ENCODE measurements at regions not wholly inside any gene's neighbourhood (a gene's known extent, or its start where the extent isn't known, plus 50 kb on each side); places are given as distances from the start of the nearest gene placed in this dataset.
"Not testable (repeated sequence)": the region's sequence is repeated elsewhere in the genome, so short reads cannot be mapped to it uniquely, and the experiment has no call there.

DNA sequence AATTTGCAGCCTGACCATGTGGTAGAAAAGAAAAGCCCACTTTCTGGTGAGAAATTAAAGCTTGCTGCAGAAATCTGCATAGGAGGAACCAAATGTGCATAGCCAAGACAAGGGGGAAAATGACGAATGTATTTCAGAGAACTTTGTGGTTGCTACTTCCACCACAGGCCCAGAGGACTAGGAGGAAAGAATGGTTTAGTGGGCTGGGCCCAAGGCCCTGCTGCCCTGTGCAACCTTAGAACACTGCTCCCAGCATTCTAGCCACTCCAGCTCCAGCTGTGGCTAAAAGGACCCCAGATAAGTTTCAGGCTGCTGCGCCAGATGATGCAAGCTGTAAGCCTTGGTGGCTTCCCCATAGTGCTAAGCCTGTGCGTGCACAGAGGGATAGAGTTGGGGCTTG lies 764.3 kb downstream of the SLC6A15 start:
- no peak for DNase-seq

DNA sequence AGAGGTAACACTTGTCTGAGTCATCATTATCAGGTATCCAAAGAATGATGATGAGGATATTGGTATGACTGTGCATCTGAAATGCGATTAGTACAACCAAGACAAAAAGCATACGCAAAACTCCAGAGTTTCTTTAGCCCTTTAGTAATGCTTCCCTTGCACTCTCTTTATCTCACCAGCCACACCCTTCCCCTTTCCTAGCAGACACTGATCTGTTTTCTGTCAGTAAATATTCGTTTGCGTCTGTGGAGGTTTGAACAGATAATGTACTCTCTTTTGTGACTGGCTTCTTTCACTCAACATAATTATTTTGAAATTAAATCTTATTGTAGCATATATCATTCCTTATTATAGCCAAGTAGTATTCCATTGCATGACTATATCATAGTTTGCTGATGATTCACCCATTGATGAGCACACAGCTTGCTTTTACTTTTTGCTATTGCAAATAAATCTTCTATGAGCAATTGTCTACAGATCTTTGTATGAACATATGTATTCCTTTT lies 775.7 kb downstream of the SLC6A15 start:
- no peak for DNase-seq

DNA sequence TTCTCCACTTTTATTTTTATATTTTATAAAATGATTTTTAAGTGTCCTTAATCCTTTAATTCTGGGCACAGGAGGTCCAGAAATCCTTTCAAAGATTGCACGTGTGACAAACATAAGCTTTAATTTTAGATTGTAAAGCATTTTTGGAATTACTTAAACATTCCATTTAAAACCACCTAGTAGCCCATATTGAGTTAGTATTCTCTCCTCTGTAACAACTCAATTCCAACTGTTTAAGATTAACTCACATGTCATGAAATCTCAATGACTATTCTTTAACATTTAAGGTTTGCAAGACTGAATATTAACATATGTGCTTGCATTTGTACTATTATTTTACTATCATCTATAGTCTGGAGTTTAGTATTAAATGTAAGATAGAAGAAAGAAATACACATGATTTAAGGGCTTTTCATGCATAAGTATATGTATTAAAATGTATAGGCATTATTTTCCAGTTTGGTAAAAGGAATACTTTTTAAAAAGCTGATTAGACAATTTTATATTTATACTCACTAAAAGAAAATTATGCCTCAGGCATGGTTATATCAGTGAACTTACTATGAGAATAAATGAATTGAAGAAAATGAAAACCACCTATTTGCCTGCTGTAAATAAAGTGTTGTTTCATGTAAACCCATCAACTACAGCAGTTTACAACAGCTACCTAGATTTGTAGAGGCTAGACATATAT lies 776.9 kb downstream of the SLC6A15 start:
- DNase-seq: no peak

DNA sequence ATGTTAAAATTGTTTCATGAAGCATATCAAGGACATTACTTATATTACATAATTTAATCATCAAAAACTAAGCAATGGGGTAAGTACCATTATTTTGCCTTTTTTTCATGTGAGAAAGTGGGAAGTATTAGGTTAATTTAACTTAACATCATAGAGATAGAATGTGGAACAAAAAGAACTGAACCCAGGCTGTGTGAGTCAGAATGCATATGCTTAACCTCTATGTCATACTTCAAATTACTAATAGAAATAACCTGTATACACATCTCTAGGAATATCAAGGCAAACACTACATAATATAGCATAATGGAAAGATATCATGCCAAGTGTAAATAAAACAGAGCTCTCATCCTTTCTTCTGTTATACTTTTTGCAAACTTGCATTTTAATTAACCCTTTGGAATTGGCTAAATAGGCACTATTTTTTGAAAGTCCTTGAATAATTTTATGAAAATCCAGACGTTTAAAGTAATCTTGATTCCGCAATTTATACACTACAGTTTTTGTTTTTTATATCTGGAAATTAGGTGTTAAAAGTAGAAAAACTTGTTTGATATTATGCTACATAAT lies 777.7 kb downstream of the SLC6A15 start:
- no peak for DNase-seq

DNA sequence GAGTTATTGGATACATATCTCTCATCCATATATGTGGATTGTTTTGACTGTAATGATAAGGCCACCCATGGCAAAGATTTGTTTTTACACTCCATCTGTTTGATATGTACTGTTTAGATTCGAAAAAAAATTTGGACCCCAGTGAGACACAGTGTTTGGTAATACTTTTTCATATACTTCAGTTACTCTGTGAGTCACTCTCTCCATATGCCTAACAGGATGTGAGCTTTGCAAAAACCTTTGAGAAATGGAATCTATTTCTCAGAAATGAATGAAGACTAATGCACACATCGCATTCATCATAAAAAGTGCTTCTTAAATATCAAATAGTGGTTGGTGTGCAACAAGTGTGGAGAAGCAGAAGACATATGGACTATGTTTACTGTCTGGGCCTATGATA lies 781.5 kb downstream of the SLC6A15 start:
- peak; percentile 24 for DNase-seq

DNA sequence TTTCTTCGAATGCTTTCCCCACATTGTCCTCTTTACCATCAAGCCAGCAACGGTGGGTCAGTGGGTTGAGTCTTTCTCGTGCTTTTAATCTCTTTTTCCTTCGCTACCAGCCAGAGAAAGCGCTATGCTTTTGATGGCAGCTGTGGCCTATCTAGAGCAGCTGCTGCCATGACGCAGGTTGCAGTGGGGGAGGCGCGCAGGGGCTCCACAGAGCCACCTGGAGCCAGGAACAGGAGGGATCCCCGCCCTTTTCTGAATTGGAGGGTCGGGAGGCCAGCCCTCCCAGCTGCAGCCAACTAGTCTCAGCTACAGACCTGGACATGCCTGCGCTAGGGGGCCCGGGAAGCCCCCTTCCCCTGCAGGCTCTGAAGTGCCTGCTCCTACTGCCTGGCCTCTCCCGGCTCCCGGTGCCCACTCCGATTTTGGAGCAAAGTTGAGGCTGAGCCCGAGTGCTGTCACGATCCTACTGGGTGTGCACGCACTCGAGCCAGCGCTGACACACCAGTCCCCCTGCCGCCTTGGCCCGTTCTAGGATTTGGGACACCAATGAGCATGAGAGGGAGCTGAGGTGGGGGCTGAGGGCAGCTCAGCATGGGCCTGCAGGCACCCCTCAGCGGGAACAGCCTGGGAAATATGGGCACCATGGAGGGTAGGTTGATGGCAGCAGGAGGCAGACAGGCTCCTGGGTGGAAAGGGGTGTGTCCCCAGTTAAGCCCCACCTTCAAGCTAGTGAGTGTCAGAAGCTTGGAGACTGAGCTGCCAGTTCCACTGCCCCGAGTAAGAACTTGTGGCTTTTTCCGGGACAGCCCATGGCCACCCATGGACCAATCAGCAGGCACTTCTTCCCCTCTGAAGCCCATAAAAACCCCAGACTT lies 784.2 kb downstream of the SLC6A15 start:
- no peak for DNase-seq

DNA sequence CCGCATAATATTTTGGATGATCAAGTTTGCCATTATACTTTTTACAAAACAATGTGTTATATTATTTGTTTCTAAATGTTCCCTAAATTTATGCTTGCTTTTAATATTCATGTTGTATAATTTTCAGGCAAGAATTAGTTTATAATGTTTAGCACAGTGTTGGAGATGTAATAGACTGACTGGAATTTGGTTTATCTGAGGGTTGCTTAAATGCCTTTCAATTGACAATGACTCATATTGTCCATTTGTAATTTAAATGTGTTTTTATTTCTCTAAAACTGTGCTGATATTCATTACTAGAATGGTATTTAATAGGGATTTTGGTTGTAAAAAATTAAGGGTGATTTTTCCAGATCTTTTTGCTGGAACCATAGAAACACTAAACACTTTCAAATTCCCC lies 788.4 kb downstream of the SLC6A15 start:
- no peak for DNase-seq

DNA sequence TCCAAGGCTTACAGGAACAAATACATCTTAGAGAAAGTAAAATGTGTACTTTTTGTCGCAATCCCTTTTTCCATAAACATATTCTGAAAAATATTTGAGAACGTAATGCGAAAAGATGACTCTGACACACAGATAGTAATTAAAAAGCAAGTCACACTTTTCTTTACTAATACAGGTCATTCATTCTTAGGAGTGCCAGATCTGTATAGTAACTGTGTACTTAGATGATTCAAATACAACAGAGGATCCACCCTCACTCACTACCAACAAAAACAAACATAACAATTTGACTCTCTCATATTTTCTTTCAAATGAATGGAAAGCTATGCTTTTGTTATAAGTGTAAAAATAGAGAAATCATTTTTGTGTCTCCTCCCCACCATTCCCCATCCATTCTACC lies 795.4 kb downstream of the SLC6A15 start:
- DNase-seq: no peak

DNA sequence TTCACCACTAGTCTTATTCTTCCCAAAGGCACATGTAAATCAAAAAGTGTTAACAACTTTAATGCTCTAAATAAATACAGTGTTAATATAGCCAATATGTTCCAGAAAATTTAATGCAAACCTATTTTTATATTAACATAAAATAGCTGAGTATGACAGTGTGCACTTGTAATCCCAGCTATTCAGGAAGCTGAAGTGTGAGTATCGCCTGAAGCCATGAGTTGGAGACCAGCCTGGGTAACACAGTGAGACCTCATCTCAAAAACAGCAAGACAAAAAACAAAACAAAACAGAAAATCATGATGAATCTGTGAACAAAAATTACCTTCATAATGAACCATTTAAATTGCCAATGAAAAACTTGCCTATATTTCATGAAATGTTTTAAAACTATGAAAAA lies 798.9 kb downstream of the SLC6A15 start:
- no peak for DNase-seq

DNA sequence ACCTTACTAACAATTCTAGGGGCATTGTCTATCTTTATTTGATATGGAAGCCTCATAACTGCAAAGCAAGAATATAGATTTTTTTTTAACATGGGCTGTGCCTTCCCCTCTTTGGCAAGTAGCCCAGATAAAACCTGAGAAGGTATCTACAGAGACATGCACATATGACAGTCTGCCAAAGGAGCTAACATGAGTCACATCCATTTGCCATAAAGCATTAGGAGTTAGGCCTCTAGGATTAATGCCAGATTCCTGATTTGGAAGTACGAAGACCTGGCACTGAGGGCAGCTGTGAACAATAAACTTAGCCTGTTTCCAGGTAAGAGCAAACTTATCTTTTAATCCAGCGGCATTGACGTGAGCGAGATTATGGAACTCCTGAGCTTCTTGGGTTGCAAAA lies 808.7 kb downstream of the SLC6A15 start:
- not testable (repeated sequence) for DNase-seq

DNA sequence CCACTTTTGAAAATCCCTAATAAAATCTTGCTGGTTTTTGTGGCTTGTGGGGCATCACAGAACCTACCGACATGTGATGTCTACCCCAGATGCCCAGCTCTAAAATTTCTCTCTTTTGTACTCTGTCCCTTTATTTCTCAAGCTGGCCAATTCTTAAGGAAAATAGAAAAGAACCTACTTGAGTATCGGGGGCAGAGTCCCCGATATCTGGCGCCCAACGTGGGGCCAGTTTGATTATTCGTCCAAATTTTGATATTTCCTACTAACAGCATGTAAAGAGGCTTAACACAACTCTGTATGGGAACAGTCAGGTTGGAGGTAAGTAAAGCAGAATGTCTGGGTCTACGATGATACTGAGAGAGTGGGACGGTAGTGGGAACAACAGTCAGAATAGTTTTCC lies 810.6 kb downstream of the SLC6A15 start:
- DNase-seq: not testable (repeated sequence)

DNA sequence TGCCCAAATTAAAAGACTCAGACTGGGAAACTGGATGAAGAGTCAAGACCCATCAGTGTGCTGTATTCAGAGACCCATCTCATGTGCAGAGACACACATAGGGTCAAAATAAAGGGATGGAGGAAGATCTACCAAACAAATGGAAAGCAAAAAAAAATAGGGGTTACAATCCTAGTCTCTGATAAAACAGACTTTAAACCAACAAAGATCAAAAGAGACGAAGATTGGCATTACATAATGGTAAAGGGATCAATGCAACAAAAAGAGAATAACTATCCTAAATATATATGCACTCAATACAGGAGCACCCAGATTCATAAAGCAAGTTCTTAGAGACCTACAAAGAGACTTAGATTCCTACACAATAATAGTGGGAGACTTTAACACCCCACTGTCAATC lies 813.0 kb downstream of the SLC6A15 start:
- DNase-seq: not testable (repeated sequence)

DNA sequence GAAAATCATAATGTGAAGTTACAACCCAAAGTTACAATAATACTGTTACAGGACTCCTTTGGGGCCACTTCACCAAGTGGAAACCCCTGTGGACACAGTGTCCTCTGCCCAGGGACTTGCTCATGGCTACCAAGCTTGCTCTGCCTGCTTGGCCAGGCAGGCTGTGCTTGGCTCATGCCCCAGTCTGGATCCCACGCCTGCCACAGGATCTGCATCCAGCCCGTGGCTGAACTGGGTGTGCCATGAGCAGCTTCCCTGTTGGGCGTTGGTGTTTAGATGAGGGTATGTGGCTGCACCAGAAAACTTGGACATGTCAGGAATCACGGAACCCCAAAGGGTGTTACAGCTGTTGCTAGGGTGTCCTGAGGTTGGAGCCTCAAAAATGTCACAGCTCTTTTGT lies 820.9 kb downstream of the SLC6A15 start:
- DNase-seq: no peak

DNA sequence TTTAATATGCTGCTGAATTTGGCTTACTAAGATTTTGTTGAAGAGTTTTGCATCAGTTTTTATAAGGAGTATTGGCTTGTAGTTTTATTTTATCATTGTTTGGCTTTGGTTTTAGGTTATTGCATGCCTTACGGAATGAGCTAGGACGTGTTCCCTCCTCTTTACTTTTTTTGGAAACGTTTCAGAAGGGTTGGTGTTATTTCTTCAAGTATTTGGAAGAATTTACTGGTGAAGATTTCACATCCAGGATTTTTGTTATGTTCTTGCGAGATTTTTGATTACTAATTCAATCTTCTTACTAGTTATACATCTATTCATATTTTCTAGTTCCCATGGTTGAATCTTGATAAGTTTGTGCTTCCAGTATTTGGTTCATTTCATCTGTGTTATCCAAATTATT lies 823.2 kb downstream of the SLC6A15 start:
- DNase-seq: peak; percentile 9

DNA sequence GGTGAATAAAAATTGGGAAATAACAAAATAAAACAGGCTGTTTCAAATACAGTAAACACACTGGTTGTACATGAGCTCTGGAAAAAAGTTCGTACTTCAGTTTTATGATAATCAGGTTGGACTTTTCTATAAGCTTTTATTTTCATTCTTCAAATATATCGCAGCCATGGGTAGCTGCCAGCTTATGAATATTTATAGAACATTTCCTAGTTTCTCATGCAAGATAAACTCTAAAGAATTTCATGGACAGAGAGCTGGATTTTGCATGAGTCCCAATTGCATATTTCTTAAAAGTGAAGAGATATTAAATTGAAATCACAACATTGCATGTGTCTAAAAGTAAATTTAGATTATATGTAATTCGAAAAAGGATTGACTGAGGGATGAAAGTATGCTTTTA lies 827.6 kb downstream of the SLC6A15 start:
- peak; percentile 21 for DNase-seq

DNA sequence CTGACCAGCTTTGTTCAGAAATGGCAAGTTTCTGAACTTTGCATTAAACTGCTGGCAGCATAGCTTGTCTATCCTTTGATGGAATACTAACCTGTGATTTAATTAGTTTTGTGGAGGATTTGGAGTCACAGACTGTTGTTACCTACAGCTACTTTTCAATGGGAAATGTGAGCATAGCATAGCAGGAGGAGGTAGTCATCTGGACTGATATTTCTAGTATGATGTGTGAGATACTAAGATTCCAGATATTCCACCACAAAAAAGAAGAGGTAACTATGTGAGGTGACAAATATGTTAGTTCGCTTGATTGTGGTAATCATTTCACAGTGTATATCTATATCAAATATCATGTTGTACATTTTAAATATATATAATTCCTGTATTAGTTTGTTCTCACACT lies 833.0 kb downstream of the SLC6A15 start:
- DNase-seq: no peak

DNA sequence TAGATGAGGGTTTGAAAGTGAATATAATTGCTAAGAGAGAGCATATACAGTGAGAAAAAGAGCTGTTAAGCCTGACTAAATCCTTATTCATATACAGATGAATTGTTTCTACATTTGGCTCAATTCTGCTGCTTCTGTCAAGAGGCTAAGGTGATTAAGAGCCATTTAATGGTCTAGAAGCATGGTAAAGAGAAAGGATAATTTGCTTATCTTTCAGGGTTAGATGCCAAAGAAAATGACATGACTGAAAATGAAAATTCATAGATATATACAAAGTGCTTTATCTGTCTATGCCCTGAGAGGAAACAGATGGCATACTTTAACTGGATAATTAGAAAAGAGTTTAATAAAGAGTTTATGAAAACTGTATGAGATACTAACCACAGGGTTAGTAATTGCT lies 834.9 kb downstream of the SLC6A15 start:
- DNase-seq: no peak

DNA sequence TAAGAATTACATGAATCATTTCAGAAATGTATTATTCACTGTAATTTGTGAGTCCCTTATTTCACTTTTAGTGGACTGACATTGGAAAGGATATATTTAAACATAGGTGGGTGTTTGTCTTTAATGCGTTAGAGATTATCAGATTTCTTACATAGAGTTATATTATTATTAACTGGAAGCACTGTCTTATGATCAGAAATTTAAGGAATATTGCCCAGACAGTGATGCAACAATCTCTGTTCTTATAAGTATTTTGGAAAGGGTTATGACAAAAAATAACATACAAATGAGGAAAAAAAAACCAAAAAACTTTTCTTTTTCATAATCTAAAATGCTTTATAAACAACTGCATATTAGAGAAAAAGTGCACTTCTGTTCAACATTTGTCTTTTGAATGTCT lies 836.6 kb downstream of the SLC6A15 start:
- DNase-seq: peak; percentile 22

DNA sequence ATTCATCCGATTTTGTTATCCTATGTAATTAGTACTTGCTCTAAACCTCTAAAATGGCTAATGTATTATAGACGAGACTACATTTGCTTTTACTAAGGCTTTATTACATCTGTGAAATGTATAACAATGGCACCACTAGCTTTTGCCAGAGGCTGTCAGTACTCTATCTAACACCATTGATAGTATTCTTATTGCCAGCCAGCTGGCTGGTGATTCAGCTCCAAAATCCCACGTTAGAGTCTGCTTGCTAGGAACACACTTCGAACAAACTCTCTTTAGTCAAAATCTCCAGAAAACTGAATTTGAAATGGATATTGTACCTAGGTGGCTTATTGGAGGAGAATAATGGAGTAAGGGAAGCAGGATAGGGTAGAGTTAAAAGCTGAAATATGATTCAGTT lies 839.2 kb downstream of the SLC6A15 start:
- DNase-seq: peak; percentile 20

DNA sequence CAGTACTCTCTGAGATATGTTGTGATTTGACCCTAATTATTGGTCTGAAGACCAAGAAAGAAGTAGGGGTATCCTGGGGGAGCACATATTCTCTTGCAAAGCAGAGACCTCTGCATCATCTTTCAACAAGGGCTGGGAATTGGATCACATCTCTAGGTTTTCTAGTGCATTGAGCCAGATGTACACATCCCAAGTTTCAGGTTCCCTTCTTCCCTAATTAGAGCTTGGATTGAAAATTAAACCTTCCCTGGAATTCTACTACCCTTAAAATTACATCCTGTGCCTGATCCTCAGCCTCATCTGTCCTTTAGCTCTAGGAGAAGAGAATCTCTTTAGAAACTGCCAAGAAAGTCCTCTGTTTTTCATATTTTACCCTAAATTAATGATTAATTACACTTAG lies 839.6 kb downstream of the SLC6A15 start:
- DNase-seq: peak; percentile 6

DNA sequence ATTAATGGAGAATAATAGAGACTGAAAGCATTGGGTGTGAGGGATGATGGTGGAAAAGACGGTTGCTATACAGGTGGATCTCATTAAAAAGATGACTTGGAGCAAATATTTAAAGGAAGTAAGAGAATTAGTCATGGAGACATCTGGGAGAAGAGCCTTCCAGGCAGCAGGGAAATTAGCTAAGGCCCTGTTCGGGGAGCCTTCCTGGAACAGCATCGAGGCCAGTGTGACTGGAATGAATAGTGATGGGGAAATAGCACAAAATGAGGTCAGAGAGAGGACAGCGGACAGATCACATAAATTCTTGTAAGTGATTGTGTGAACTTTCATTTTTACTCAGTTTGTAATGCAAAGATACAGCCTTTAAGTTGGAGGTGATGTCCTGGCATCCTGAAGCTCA lies 842.3 kb downstream of the SLC6A15 start:
- DNase-seq: peak; percentile 84

DNA sequence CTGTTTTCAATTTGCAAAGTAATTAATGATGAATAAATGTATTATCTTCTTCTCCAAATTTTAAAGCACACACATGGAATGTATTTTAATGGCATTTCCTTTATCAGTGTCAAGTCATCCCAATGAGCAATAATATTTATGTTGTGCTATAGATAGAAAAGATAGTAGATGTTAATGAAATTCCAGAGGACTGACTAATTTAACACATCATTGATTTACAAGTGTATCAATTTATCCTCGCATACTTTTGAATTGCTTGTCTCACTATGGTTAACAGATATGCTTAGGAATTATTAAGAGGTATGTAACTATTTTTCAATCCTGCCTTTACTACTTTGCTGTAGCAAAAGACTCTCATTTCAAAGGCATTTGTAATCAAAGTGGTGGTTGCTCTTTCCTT lies 842.9 kb downstream of the SLC6A15 start:
- peak; percentile 8 for DNase-seq

DNA sequence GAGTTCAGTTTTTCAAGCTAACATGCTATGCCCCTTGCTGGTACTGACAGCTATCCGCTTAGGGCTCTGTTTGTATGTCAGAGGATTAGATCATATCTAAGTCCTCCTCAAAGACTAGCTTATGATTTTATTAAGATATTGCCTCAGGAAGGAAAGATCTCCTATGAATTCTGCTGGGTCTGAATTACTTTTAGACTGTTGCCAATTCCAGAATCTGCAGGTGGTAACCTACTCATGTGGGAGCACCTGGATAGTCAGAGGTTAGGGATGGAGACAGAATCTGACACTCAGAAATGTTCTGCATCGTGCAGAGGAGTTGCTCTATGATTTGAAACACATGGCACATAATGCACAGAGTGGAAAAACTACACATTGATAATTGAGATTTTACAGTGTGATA lies 843.4 kb downstream of the SLC6A15 start:
- DNase-seq: peak; percentile 33
